ENCODE measurements at regions not wholly inside any gene's neighbourhood (a gene's known extent, or its start where the extent isn't known, plus 50 kb on each side); places are given as distances from the start of the nearest gene placed in this dataset.

DNA sequence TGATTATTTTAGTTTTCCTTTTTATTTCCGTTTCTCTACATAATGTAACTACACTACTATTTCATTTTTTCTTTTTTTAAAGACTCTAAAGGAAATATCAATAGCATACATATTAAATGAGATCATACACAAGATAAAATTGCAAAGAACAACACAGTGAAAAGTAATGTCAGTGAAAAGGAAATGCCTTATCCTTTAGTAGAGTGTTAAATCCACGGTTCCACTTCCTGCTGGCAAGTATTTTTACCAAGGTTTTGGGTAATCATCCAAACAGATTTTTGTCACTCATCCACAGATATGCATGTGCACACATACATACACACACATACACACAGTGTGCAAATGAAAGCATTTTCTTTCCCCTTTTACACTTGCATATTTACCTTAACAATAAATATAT is 548.9 kb downstream of the PPP4R3C start:
- TF ChIP-seq, protein P1, sequence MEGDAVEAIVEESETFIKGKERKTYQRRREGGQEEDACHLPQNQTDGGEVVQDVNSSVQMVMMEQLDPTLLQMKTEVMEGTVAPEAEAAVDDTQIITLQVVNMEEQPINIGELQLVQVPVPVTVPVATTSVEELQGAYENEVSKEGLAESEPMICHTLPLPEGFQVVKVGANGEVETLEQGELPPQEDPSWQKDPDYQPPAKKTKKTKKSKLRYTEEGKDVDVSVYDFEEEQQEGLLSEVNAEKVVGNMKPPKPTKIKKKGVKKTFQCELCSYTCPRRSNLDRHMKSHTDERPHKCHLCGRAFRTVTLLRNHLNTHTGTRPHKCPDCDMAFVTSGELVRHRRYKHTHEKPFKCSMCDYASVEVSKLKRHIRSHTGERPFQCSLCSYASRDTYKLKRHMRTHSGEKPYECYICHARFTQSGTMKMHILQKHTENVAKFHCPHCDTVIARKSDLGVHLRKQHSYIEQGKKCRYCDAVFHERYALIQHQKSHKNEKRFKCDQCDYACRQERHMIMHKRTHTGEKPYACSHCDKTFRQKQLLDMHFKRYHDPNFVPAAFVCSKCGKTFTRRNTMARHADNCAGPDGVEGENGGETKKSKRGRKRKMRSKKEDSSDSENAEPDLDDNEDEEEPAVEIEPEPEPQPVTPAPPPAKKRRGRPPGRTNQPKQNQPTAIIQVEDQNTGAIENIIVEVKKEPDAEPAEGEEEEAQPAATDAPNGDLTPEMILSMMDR (IDR thresholded peaks at IDR 0.05), result no peak
- no peak for TF ChIP-seq POLR2A (IDR thresholded peaks at IDR 0.05)
